ENCODE measurements at regions not wholly inside any gene's neighbourhood (a gene's known extent, or its start where the extent isn't known, plus 50 kb on each side); places are given as distances from the start of the nearest gene placed in this dataset.
A peak's percentile ranks its signal among the peaks of the same experiment; 100 is the strongest.
"Not testable (repeated sequence)": the region's sequence is repeated elsewhere in the genome, so short reads cannot be mapped to it uniquely, and the experiment has no call there.

DNA sequence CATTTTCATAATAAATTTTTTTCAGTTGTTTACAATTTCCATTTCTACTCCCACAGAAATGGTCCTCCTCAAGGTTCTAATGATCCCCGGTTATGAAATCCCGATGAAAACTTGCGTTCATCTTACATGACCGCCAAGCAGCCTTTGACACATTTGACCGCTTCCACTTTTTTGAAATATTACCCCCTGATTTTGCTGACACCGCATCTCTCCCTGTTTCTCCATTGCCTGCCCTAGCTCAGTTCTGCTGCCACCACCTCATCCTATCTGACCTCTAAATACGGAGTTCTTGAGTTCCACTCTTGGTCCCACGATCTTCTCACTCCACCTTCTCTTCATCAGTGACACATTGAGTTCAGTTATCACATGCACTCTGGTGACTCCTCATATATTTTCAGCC lies 74.1 kb downstream of the SLC35B3 start:
- no peak for DNase-seq

DNA sequence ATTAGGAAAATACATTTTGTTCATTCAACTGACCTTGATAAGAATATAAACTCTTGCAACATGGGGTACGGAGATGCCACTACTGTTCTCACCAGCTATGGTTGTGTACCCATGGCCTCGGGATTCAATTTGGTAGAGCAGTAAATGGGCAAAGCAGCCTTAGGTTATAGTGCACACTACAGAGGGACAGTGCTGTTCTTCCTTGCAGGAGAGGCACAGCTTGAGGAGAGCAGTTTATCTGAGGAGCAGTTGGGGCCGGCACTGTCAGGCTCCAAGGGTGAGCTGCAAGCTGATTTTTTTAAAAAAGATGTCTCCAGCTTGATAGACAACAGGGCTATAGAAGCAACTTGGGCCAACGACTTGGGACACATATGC lies 82.4 kb downstream of the SLC35B3 start:
- DNase-seq = no peak

DNA sequence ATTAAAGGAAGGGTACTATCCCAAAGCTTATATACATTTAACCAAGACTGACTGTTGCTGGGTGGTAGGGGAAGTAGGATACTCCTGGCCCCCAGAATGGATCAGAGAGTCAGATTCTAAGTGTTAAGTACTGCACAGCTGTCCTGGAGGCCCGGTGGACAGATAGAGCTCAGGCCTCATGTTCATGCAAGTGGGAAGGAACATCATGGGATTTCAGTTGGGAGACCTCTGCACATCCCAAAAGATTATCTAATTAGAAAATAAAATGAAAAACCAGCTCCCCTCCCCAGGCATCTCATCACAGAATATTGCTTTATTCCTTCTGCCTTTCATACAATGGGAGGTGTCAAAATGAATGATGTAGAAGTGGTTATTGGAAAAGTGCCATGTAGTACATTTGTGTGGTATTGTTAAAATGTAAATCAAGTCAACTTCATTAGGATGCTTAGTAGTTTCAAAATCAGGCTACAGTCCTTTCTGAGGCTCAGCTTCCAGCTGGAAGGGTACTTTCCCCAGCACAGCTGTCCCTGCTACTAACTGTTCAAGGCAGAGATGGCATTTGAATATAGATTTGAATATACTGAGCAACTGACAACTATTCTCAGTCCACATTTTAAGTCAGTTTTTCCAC lies 82.9 kb downstream of the SLC35B3 start:
- DNase-seq = no peak

DNA sequence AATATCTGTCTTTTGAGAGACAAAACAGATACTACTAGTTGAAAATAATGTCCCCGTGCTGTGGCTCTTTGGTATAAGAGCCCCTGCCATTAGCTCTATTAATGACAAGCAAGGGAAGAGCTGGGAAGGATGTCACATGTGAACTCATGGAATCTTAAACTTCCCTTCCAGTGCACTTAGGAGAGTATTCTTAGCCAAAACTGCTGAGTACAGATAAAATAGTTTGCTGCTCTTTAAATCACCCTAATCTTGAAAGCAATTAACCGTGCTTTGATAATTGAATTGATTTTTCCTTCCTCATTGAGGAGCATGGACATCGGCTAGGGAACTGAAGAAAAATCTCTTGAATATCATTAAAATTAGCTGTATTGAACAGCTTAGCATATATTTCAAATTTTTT lies 91.7 kb downstream of the SLC35B3 start:
- no peak for DNase-seq

DNA sequence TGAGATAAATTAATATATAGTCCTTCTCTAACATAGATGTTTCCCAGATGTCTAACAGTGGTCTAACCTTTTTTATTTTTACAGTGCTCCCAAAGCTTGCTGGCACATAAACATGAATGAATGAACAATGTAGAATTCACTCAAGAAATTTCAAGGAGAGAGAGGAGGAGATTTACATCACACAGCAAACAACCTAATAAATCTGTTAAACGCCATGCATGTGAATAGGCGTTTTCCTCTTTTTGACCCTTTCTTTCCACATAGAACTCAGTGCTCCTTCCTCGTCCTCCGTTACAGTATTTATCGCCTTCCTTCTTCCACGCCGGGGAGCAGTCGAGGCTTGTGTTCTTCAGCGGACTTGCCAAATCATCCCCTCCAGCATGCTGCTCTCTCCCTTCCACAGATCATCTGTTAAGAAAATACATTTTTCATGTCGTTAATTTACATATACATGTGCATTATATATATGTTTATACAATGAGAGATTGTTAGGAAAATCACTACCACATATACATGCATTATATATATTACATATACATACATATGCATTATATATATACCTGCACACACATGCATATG lies 93.0 kb downstream of the SLC35B3 start:
- DNase-seq = no peak

DNA sequence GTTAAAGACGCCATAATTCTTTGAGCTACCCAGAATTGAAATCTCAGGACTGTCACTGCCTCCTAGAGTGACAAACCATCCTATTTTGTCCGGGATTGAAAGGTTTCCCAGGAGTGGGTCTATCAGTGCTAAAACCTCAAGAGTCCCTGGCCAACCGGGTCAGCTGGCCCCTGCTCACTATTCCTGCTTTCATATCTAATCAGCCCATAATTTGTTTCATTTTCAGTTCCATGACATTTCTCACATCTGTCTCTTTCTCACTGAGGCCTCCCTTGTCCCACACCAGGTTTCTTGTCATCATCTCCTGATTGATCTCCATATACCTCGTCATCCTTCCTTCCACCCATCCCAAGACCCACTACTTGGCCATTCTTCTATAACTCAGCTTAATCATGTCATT lies 98.2 kb downstream of the SLC35B3 start:
- no peak for DNase-seq

DNA sequence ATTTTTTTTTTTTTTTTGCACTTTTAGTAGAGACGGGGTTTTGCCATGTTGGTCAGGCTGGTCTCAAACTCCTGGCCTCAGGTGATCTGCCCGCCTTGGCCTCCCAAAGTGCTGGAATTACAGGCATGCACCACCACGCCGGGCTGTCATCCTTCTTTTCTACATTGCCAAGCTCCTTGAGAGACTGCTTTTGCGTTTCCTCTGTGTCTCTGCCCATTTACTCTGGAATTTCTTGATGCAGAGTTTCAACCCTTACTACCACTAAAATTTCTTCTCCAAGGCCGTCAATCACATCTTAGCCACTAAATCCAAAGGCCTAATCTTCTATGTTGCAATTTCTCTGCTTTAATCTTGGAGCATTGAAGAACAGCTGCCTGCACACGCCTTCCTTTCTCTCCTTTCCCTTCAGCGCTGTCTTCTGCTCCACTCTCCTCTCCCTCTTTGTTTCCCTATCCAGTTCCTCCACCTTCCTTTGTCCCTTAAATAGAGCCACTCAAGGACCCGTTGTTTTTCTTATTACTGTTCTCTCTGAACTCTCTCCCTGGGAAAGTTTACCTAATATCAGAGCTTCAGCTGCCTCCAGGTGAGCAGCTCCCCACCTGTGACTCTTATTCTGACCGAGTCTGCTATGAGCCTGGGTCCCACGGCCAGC lies 98.8 kb downstream of the SLC35B3 start:
- no peak for DNase-seq

DNA sequence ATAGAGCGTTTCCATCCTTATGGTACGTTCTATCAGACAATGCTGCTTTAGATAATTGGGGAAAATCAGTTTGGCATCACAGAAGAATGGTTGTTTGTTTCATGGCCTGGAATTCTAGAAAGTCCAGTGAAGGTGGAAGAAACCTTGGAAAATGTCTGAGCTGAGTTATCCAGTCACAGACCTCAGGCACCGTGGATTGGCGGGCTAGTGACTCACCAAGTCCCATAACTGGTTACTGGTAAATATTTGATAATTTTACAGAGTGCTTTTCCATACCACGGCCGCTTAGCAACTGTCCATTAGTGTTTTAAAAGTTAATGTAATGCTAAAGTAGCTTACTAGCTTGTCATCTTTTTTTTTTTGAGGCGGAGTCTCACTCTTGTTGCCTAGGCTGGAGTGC lies 99.4 kb downstream of the SLC35B3 start:
- no peak for DNase-seq

DNA sequence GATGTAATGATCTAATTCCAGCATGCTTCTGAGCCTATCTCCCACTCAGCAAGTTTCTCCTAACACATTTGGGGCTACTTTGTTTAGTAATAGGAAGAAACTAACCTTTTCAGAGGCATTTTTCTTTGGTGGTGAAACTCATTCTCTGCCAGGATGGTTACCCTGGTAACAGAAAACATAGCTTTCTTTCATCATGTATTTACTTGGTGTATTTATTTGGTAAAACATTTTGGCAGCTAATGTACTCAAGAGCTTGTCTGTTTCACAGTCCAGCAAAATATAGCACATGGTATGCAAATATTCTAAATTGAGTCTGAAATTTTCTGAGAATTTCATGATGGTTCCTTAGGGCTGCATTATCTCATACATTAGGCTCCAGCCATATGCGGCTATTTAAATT lies 100.0 kb downstream of the SLC35B3 start:
- no peak for DNase-seq

DNA sequence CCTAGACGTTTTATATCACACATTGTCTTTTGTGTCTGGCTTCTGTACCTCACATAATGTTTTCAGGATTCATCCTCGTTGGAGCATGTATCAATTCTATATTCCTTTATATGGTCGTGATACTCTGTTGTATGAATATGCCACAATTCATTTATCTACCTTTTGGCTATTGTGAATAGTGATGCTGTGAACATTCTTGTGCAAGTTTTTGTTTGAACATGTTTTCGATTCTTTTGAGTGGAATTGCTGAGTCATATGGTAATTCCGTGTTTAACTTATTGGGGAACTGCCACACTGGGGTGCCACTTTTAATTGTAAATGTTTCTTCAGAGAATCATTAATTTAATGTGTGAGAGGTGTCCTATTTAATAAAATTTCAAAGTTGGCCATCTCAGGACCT lies 101.2 kb downstream of the SLC35B3 start:
- DNase-seq = no peak

DNA sequence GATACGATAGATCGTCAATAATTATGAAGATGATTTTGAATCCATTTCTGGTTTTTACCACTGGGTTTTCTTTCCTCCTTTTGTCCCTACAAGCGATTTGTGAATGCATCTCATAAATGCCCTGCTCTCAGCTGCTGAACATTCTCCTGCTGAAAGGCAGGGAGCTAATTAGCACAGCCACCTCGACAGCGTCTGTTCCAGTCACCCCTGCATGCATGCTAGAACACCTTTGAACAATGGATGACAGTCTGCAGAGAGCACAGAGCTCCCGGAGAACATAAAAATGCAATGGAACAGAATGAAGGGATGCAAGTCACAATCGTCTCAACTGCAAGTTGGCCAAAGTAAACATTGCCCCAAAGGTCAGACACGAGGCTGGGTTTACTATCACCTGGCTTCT lies 105.8 kb downstream of the SLC35B3 start:
- peak in 2 of 56 donors; percentile 1 to 8 for DNase-seq

DNA sequence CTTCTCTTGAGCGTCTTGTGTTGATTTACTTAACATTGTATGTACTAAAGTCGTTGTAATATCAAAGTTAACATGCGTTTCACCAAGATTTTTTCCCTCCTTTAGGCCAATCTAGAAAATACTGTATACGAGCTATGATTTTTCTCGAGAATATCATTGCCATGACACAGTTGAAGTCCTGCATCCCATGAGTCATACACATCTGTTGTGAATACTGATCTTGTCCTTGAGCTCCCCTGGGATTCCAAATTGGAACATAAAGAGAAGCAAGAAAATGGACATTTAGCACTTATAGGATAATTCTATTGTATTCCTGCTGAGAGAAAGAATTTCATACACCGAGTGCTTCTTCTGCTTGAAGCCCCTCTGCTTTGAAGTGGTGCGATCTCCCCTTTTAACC lies 109.6 kb downstream of the SLC35B3 start:
- no peak for DNase-seq

DNA sequence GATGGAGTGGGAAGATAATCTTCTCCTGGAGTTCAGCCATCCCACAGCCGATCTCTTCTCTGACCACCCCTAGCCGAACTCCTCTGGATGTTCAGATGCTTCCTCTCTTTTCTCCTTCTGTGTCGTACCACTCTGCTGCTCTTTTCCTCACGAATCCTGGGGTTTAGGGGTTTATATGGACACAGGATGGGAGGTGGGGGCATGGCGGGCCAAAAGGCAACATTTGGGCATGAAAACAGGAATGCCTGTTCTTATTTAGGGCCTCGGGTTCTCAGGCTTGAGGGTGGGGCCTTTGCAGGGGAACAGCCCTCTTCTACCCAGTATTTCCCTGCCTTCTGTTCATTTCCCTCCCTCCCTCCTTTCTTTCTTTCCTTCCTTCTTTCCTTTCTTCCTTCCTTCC lies 112.7 kb downstream of the SLC35B3 start:
- DNase-seq = no peak

DNA sequence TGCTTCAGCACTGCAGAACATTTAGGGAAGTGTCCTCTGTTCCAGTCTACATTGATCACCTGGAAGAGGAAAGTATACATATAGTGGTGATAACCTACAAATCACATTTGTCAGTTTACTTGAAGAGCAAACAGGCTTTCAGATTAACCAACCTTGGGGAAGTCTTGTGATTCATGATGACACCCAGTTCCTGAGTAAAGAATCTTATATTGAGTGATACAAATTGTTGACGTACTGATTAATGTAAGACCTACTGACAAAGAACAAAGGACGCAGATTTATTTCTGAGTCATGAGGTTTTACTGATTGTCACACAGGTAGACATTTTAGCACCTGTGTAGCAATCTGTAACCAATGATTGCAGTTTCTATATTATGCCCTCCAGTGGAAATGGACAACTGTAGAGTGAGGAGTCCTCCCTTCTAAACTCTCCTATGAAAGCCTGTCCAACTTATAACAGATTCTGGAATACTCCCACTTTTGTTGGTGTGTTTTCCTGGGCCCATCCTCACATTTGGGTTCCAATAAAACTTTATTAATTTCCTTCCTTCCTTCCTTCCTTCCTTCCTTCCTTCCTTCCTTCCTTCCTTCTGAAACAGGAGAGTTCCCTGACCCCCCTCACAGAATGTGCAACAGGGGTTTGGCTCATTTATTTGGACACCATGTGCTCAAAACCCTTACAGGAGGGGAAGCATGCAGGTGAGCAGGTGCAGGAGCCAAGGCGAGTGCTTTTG lies 113.5 kb downstream of the SLC35B3 start:
- no peak for DNase-seq

DNA sequence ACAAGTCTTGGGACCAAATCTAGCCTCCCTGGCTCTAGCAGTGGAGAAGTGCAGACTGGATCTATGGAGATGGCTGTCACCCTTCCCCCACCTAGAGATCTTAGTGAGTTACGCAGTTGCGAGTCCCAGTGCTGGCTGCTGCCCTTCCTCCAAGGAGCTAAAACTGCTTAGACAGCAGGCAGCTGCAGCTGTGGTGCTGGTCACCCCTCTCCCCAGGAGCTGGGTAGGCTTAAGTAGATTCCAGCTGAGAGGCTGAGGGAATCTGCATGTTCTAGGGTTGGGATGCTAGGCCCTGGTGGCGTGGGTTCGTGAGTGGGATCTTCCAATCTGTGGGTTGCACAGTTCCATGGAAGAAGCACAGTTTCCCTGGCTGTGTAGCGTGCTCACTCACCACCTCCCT lies 120.2 kb downstream of the SLC35B3 start:
- DNase-seq = no peak

DNA sequence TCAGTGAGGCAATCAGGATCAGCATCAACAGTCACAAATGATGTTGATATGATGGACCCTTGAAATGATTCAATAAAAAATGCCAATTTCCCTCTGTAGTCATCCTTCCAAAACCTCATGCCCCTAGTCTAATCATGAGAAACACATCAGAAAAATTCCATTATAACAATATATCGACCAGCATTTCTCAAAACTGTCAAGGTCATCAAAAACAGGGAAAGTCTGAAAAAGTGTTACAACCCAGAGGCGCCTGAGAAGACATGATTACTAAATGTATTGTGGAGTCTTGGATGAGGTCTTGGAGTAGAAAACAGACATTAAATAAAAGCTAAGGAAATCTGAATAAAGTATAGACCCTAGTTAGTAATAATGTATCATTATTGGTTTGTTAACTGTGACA lies 133.8 kb downstream of the SLC35B3 start:
- no peak for DNase-seq

DNA sequence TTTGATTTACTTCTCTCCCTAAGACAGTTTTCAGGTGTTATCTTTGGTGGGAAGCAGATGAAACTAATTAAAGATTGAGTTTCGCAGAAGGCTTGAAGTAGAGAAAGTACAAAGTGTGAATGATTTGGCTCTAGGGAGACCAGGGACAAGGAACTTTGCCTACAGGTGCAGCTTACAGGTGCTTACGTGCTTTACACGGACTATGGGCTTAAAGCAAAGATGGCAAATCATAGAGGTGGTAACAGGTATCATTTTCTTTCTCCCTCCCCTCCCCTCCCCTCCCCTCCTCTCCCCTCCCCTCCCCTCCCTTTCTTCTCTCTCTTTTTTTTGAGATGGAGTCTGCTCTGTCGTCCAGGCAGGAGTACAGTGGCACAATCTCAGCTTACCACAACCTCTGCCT lies 136.3 kb downstream of the SLC35B3 start:
- DNase-seq = no peak

DNA sequence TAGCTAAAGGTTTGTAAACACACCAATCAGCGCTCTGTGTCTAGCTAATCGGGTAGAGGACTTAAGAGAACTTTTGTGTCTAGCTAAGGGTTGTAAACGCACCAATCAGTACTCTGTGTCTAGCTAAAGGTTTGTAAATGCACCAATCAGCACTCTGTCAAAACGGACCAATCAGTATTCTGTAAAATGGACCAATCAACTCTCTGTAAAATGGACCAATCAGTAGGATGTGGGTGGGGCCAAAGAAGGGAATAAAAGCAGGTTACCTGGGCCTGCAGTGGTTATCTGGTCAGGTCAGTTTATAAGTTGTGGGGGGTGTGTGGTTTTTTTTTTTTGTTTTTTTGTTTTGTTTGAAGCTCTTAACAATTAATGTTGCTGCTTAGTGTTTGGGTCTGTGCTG lies 152.4 kb downstream of the SLC35B3 start:
- DNase-seq = not testable (repeated sequence)

DNA sequence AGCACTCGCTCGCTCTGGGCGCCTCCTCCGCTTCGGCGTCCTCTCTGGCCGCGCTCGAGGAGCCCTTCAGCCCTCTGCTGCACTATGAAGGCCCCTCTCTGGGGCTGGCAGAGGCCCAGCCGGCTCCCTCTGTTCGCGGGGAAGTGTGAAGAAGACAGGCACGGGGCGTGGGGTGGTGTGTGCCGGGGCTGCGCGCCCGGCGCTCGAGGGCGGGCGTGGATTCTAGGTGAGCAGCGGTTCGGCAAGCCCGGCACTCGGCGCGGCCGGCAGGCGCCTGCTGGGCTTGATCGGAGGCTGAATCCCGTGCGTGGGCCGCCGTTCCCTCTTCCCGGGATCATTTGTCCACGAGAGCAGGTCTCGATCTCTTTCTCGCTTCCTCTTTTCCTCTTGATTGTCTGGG lies 153.0 kb downstream of the SLC35B3 start:
- DNase-seq = no peak

DNA sequence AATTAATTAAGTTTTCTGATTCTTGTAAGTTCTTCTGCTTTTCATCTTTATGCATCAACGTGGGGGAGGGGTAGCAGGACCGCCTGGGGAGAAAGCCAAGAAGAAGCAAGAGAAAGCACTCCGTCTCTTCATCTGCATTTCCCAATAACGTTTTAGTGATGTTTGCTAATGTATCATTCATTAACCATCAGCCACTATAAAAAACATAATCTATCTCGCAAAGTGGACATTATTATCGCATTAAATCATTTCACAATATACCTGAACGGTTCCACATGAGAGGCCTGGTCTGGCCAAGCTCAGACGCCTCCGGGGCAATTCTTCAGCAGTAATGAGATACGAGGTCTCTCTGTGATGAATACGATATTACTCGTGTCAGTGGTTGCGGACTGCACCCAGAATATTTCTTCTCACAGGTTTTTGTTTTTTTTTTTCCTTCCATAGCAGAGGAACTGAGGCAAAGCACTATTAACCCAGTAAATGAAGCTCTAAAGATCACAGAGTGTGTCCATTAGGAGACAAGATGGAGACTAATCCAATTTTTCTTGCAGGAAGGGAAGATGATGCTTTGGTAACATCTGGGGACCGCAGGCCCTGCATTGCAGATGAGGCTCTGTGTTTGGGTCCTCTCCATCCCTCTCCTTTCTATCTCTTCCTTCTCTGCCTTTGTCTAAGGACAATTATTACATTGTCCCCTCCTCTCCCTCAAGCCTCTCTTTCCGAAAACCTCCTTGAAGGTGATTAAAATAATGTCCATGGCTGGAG lies 156.1 kb downstream of the SLC35B3 start:
- no peak for DNase-seq

DNA sequence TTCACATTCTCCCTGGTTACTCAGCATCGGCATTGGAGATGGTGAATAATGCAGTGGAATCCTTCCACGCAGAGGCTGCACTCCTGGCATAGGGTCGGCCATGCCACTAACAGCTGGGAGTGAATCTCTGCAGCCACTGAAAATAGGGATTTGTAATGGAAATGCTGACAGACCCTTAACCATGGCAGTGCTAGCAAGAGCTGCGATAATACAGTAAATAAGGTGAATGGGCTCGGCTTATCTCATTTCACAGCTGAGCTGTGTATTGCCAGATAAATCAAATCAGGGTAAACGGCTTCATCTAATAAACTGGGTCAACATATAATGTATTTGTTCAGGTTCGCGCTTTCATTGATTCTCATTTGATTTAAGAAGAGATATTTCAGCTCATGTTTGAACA lies 156.8 kb downstream of the SLC35B3 start:
- DNase-seq = no peak

DNA sequence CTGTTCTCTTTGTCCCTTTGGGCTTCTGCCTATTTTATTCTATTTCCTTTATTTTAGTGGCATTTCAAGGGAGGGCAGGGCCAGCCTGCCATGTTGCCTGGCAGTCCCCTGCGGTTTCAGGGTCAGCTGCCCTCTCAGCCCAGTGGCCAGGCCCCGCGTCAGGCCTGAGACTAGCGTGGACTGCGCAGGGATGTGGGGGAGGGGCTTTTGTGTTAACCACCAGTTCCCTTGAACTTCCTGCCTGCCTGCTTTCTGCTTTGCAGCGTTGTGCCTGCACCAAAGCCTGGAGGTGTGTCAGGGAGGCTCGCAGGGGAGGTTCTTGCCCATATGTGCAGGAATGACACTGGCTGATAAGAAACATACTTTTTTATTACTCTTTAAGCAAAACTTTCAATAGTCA lies 157.6 kb downstream of the SLC35B3 start:
- DNase-seq = no peak
